SK-N-SH (cell line): ENCODE measurements at regions not wholly inside any gene's neighbourhood (a gene's known extent, or its start where the extent isn't known, plus 50 kb on each side); places are given as distances from the start of the nearest gene placed in this dataset.

Experiments used
- CTCF ChIP-seq: fragments of 200-600 bp; sonication (generic); IDR thresholded peaks from 2 replicates; pipeline ENCODE4 v1.6.1; 2017; ENCODE audit warnings: antibody characterized with exemption, mild to moderate bottlenecking, moderate library complexity
- EP300 ChIP-seq, 2 experiments: IDR thresholded peaks; 2 replicates each; pipeline versions ENCODE4 v1.4.0 to v1.6.1; 2012; ENCODE audit warnings: borderline replicate concordance in 1 of 2, low read depth in 1 of 2, low read length in 1 of 2
- FOSL2 ChIP-seq: IDR thresholded peaks from 2 replicates; pipeline ENCODE4 v1.4.0; 2012; ENCODE audit warnings: low read depth, mild to moderate bottlenecking, moderate library complexity, borderline replicate concordance
- GABPA ChIP-seq: IDR thresholded peaks from 2 replicates; pipeline ENCODE4 v1.4.0; 2012; ENCODE audit warnings: low read depth, mild to moderate bottlenecking
- NRF1 ChIP-seq: IDR thresholded peaks from 2 replicates; pipeline ENCODE4 v1.6.1; 2012; ENCODE audit warnings: low read depth, mild to moderate bottlenecking, low read length
- POLR2AphosphoS5 ChIP-seq: IDR thresholded peaks from 2 replicates; pipeline ENCODE4 v1.6.1; 2012; ENCODE audit warnings: low read depth, low read length
- REST ChIP-seq: IDR thresholded peaks from 2 replicates; pipeline ENCODE4 v1.6.1; 2012; ENCODE audit warnings: mild to moderate bottlenecking, low read depth, low read length, moderate library complexity
- RXRA ChIP-seq: IDR thresholded peaks from 2 replicates; pipeline ENCODE4 v1.4.0; 2012; ENCODE audit warnings: low read depth, mild to moderate bottlenecking, borderline replicate concordance
- USF1 ChIP-seq: IDR thresholded peaks from 2 replicates; pipeline ENCODE4 v1.4.0; 2012; ENCODE audit warnings: low read depth, borderline replicate concordance
- TF ChIP-seq, protein P1 (sequence below): IDR thresholded peaks from 2 replicates; pipeline ENCODE4 v1.4.0; 2012; ENCODE audit warnings: low read depth, borderline replicate concordance

GRCh38 chr6:77290798-77291197 lies 172.5 kb downstream of the HTR1B start:
- TF ChIP-seq EP300 (IDR thresholded peaks at IDR 0.05; ENCODE audit: borderline replicate concordance in 1 of 2, low read depth in 1 of 2, low read length in 1 of 2), result no peak
- no peak for TF ChIP-seq FOSL2
- TF ChIP-seq CTCF, result no peak
- no peak for TF ChIP-seq RXRA
- TF ChIP-seq, protein P1, sequence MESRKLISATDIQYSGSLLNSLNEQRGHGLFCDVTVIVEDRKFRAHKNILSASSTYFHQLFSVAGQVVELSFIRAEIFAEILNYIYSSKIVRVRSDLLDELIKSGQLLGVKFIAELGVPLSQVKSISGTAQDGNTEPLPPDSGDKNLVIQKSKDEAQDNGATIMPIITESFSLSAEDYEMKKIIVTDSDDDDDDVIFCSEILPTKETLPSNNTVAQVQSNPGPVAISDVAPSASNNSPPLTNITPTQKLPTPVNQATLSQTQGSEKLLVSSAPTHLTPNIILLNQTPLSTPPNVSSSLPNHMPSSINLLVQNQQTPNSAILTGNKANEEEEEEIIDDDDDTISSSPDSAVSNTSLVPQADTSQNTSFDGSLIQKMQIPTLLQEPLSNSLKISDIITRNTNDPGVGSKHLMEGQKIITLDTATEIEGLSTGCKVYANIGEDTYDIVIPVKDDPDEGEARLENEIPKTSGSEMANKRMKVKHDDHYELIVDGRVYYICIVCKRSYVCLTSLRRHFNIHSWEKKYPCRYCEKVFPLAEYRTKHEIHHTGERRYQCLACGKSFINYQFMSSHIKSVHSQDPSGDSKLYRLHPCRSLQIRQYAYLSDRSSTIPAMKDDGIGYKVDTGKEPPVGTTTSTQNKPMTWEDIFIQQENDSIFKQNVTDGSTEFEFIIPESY, result no peak
- no peak for TF ChIP-seq GABPA
- TF ChIP-seq REST, result no peak
- TF ChIP-seq NRF1, result no peak
- TF ChIP-seq POLR2AphosphoS5, result no peak
- no peak for TF ChIP-seq USF1
